NB4 (cell line): ENCODE measurements at regions not wholly inside any gene's neighbourhood (a gene's known extent, or its start where the extent isn't known, plus 50 kb on each side); places are given as distances from the start of the nearest gene placed in this dataset.

Source experiments
- CTCF ChIP-seq: IDR thresholded peaks from one replicate; pipeline ENCODE4 v1.5.1; 2012; ENCODE audit warnings: low read depth, low read length
- MAX ChIP-seq: IDR thresholded peaks from 2 replicates; pipeline ENCODE4 v1.6.1; 2011; ENCODE audit warnings: low read depth, low read length
- POLR2A ChIP-seq: IDR thresholded peaks from 2 replicates; pipeline ENCODE4 v1.6.1; 2011; ENCODE audit warnings: mild to moderate bottlenecking; ENCODE audit not compliant: insufficient read length; ENCODE audit errors: extremely low read depth

GRCh38 chr3:23000371-23000770 lies 202.8 kb upstream of the UBE2E2 start:
- TF ChIP-seq CTCF (no peak), MAX (no peak), POLR2A (no peak)
